ENCODE measurements at regions not wholly inside any gene's neighbourhood (a gene's known extent, or its start where the extent isn't known, plus 50 kb on each side); places are given as distances from the start of the nearest gene placed in this dataset.

DNA sequence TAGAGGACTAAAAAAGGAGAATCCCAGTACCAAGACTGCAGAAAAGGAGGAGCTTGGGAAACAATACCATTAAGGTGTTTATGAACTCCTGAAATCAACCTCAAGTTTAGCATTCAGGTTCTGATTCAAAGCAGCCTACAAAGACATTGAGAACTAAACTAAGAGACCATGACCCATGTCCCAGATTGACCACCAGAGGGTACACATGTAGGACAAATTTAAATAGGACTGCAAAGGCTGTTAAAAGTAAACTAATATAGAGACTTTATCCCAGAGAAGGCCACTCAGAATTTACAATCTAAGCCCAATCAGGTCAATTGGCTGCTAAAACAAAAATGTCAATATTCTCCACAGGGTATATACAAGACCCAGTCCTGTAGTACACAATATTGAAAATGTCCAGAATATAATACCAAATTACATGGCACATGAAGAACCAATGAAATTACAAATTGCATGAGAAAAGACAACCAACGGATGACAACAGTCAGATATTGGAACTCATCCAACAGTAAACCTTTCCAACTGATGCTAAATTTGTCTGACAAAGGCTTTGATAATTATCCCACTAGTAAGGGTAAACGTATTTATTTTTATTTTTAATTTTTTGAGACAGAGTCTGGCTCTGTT lies 682.4 kb downstream of the UQCRFS1 start:
- no peaks in the 10 kb centered on the region for H3K36me3 ChIP-seq (ENCODE audit: insufficient read depth, low read depth, low read length)
- no peak overlapping the region for H3K4me3 ChIP-seq (ENCODE audit: low read length)
- no peaks in the 10 kb centered on the region for H3K4me1 ChIP-seq (ENCODE audit: insufficient read depth, low read length)
- H3K9me3 ChIP-seq (ENCODE audit: insufficient read depth, low read depth, low read length): peaks cover 4% of the 10 kb centered on the region; the same call in 1 of the 2 replicates
- H3K27me3 ChIP-seq (ENCODE audit: insufficient read depth, low read length): no peaks in the 10 kb centered on the region
- no peak overlapping the region for H3K27ac ChIP-seq (ENCODE audit: low read length)
- H3K9ac ChIP-seq (ENCODE audit: low read depth, low read length): no peak overlapping the region

DNA sequence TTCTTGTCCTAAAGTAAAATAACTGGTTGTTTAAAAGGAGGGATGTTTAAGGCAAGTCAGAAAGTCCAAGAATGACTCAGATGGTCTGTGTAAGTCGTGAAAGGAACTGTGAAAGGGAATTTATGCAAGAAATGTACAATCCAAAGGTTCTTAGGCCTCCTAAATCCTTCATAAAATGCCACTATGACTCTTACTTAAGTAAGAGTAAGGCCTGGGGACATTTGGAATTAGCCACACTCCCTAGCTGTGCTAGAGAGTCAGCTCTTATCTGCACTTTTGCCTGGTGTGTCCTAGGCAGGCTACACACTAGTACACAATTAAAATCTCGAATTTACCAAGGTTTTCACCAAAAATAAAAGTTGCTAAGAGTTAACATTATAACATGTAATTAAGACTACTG lies 686.9 kb downstream of the UQCRFS1 start:
- Histone ChIP-seq H3K4me1 (ENCODE audit: insufficient read depth, low read length) (peaks cover 4% of the 10 kb centered on the region; the same call in 1 of the 2 replicates), H3K9me3 (ENCODE audit: insufficient read depth, low read depth, low read length) (peaks cover 4% of the 10 kb centered on the region; the same call in 1 of the 2 replicates), H3K4me3 (ENCODE audit: low read length) (no peak overlapping the region), H3K27ac (ENCODE audit: low read length) (no peak overlapping the region), H3K9ac (ENCODE audit: low read depth, low read length) (no peak overlapping the region), H3K27me3 (ENCODE audit: insufficient read depth, low read length) (no peaks in the 10 kb centered on the region), H3K36me3 (ENCODE audit: insufficient read depth, low read depth, low read length) (no peaks in the 10 kb centered on the region)

DNA sequence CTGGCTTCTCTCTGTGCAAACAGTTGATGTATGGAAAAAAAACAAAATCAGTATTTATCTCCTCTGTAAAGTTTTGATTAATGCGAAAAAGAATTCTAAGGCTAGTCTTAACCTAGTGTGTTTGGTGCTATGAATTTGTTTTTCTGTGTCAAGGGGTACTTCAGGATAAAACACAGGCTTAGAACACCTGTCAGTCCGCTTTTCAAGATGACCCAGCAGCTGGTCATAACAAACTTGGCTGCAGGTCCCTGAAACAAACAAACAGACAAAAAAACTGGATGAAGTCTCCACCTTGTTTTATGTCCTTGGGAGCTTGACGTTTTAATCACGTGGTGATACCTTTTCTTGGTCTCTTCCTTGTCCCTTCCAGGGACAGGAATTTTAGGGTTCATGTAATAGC lies 689.3 kb downstream of the UQCRFS1 start:
- no peak overlapping the region for H3K4me3 ChIP-seq (ENCODE audit: low read length)
- no peaks in the 10 kb centered on the region for H3K36me3 ChIP-seq (ENCODE audit: insufficient read depth, low read depth, low read length)
- H3K27me3 ChIP-seq (ENCODE audit: insufficient read depth, low read length): no peaks in the 10 kb centered on the region
- H3K4me1 ChIP-seq (ENCODE audit: insufficient read depth, low read length): peaks cover 16% of the 10 kb centered on the region; the same call in 1 of the 2 replicates
- no peak overlapping the region for H3K27ac ChIP-seq (ENCODE audit: low read length)
- H3K9ac ChIP-seq (ENCODE audit: low read depth, low read length): no peak overlapping the region
- peaks cover 4% of the 10 kb centered on the region; the same call in 1 of the 2 replicates for H3K9me3 ChIP-seq (ENCODE audit: insufficient read depth, low read depth, low read length)

DNA sequence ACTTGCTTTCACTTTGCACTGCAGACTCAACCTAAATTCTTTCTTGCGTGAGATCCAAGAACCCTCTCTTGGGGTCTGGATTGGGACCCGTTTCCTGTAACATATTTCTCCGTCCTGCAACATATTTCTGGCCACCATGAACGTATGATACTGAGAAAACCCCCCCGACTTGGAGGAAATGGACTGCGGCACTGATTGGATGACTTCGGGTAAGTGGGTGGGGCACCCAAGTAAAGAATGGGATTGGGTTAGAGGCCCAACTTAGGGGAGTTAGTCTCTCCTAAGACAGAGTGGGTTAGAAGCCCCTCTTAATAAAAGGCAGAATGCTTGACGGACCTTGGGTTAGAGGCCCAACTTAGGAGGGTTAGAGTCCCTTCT lies 690.4 kb downstream of the UQCRFS1 start:
- H3K4me1 ChIP-seq (ENCODE audit: insufficient read depth, low read length): peaks cover 16% of the 10 kb centered on the region; the same call in 1 of the 2 replicates
- no peaks in the 10 kb centered on the region for H3K36me3 ChIP-seq (ENCODE audit: insufficient read depth, low read depth, low read length)
- no peaks in the 10 kb centered on the region for H3K27me3 ChIP-seq (ENCODE audit: insufficient read depth, low read length)
- no peak overlapping the region for H3K4me3 ChIP-seq (ENCODE audit: low read length)
- no peak overlapping the region for H3K9ac ChIP-seq (ENCODE audit: low read depth, low read length)
- peaks cover 4% of the 10 kb centered on the region; the same call in 1 of the 2 replicates for H3K9me3 ChIP-seq (ENCODE audit: insufficient read depth, low read depth, low read length)
- H3K27ac ChIP-seq (ENCODE audit: low read length): no peak overlapping the region

DNA sequence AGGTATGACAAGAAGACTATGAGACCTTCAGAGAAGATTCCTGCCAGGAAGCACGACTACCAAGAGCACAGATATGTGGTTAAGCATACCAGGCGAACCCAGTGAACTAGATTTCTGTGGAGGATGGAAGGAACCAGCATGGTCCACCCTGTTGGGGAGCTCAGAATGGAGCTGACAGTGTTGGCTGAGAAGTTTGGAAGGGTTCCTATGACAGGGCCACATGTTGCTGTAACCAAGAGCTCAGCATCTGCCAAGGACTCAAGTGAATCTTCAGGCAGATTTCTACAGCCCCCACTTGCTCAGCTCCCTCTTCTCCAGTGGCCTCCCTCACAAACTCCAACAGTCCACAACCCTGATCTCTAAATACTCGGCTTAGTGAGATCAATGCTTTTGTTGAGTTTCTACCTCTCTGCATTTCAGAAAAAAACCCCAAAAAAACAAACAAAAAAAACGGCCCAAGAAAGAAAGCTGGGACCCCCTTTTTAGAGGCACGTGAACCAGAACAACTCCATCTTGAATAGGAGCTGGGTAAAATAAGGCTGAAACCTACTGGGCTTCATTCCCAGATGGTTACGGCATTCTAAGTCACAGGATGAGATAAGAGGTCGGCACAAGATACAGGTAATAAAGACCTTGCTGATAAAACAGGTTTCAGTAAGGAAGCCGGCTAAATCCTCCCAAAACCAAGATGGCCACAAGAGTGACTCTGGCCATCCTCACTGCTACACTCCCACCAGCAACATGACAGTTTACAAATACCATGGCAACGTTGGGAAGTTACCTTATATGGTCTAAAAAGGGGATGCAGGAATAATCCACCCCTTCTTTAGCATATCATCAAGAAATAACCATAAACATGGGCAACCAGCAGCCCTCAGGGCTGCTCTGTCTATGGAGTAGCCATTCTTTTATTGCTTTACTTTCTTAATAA lies 691.1 kb downstream of the UQCRFS1 start:
- H3K4me1 ChIP-seq (ENCODE audit: insufficient read depth, low read length): peaks cover 16% of the 10 kb centered on the region; the same call in 1 of the 2 replicates
- no peaks in the 10 kb centered on the region for H3K36me3 ChIP-seq (ENCODE audit: insufficient read depth, low read depth, low read length)
- H3K27ac ChIP-seq (ENCODE audit: low read length): no peak overlapping the region
- no peak overlapping the region for H3K9ac ChIP-seq (ENCODE audit: low read depth, low read length)
- H3K27me3 ChIP-seq (ENCODE audit: insufficient read depth, low read length): no peaks in the 10 kb centered on the region
- no peak overlapping the region for H3K4me3 ChIP-seq (ENCODE audit: low read length)
- H3K9me3 ChIP-seq (ENCODE audit: insufficient read depth, low read depth, low read length): peaks cover 4% of the 10 kb centered on the region; the same call in 1 of the 2 replicates

DNA sequence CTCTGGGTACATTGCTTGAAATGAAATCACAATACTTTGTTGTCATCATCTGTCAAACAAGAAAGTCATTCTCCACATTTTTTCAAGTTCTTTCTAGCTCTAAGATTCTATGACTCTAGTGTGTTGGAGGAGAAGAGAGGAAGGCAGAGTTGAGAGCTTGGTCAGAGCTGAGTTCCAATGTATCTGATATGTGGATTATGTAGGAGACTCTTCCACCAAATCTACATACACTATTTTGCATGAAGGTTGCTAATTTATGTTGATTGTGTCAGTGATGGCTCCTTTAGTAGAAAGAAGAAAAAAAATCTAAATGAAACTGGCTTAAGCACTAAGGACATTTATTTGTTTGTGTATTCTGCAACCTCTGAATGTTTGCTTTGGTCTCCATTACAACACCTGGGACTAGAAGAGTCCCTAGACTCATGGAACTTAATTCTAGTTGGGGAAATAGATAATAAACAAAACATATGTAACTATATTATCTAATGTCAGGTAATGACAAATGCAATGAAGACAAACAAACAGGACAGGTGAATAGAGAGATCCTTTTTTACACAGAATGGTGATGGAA lies 691.9 kb downstream of the UQCRFS1 start:
- peaks cover 16% of the 10 kb centered on the region; the same call in 1 of the 2 replicates for H3K4me1 ChIP-seq (ENCODE audit: insufficient read depth, low read length)
- no peaks in the 10 kb centered on the region for H3K27me3 ChIP-seq (ENCODE audit: insufficient read depth, low read length)
- no peaks in the 10 kb centered on the region for H3K36me3 ChIP-seq (ENCODE audit: insufficient read depth, low read depth, low read length)
- H3K9me3 ChIP-seq (ENCODE audit: insufficient read depth, low read depth, low read length): peaks cover 1% of the 10 kb centered on the region; the same call in 1 of the 2 replicates
- H3K9ac ChIP-seq (ENCODE audit: low read depth, low read length): no peak overlapping the region
- no peak overlapping the region for H3K27ac ChIP-seq (ENCODE audit: low read length)
- H3K4me3 ChIP-seq (ENCODE audit: low read length): no peak overlapping the region

DNA sequence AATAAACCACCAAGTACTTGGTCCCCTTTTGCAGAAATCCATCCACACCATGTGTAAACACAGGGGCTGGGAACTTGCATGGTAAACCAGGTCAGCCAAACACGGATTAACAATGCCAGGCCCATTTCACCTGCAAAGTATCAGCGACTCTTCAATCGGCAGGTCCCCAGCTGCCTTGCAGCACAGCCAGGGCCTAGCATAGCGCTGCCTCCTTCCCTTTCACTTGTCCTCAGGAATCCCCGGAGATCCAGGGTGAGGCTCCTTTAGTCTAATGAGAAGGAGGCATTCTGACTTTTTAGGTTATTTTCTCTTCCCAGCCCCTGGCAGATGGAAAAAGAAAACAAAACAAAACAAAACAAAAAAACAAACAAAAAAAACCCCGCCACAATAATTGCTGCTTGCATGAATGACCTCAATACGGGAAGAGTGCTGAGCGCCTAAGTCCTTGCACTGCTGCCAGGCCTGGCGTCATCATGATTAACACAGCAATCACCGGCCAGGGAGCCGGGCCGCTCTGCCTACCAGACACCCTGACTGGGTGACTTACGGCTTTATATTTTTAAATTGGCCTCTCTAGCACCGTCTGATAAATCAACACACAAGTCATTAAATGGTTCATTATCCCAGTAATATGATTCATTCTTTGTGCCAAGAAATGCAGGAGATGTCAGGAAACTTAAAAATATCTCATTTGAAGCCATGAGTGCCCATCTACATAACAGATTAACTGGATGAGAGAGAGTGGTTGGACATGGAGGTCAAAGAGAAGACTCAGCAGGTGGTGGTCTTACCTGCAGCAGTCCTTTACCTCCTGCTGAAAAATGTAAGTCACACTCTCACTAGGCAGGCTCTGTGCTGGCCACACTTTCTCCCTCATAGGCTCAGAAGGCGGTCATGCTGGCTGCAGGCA lies 692.7 kb downstream of the UQCRFS1 start:
- no peaks in the 10 kb centered on the region for H3K27me3 ChIP-seq (ENCODE audit: insufficient read depth, low read length)
- H3K9ac ChIP-seq (ENCODE audit: low read depth, low read length): no peak overlapping the region
- H3K36me3 ChIP-seq (ENCODE audit: insufficient read depth, low read depth, low read length): no peaks in the 10 kb centered on the region

DNA sequence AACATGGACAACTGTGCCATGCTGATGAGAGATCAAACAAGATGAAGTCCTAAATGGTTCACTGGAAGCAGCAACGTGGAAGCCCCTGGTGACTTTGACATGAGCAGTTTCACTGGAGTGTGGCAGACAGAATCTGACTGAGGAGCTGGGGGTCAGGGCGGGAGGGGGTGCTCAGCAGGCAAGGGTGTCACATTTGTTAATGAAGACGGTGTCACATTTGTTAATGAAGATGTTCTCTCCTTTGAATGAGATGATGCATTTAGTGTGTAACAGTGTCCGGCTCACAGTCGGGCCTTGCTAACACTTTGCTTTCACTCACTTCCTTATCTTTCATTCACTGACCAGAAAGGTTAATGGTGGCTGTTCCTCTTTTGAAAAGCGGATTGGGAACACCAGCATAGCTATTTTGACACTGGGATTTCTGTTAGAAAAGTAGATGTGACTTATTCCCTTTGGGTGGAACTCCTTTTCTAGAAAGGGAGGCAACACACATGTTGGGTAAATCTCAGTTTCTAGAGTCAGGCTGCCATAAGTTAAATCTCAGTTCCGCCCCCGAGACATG lies 693.7 kb downstream of the UQCRFS1 start:
- Histone ChIP-seq H3K9me3 (ENCODE audit: insufficient read depth, low read depth, low read length) (no peaks in the 10 kb centered on the region), H3K27ac (ENCODE audit: low read length) (no peak overlapping the region), H3K9ac (ENCODE audit: low read depth, low read length) (no peak overlapping the region), H3K4me3 (ENCODE audit: low read length) (no peak overlapping the region), H3K27me3 (ENCODE audit: insufficient read depth, low read length) (no peaks in the 10 kb centered on the region), H3K36me3 (ENCODE audit: insufficient read depth, low read depth, low read length) (no peaks in the 10 kb centered on the region), H3K4me1 (ENCODE audit: insufficient read depth, low read length) (peaks cover 22% of the 10 kb centered on the region; the same call in 1 of the 2 replicates)

More for the DNA sequence above, 692.7 kb downstream of the UQCRFS1 start:
- H3K27ac ChIP-seq (ENCODE audit: low read length): no peak overlapping the region
- no peaks in the 10 kb centered on the region for H3K9me3 ChIP-seq (ENCODE audit: insufficient read depth, low read depth, low read length)
- H3K4me1 ChIP-seq (ENCODE audit: insufficient read depth, low read length): peaks cover 22% of the 10 kb centered on the region; the same call in 1 of the 2 replicates
- no peak overlapping the region for H3K4me3 ChIP-seq (ENCODE audit: low read length)

DNA sequence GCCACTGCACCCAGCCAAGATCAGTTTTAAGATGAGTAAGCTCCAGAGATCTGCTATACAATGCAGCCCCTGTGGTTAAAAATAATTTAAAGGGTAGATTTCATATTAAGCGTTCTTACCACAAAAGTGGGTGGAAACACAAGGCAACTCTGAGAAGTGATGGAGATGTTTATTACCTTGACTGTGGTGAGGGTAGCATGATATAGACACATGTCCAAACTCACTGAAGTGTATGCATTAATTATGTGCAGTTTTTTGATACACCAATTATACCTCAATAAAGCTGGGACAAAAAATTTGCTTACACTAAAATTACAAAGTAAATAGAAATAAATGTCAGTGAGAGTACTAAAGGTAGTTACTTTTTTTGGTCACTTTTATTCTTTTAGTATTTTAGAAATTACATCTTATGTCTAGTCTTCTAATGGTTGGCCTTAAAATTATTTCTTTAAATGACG lies 696.5 kb downstream of the UQCRFS1 start:
- Histone ChIP-seq H3K4me3 (ENCODE audit: low read length) (no peak overlapping the region), H3K9ac (ENCODE audit: low read depth, low read length) (no peak overlapping the region), H3K9me3 (ENCODE audit: insufficient read depth, low read depth, low read length) (no peaks in the 10 kb centered on the region), H3K4me1 (ENCODE audit: insufficient read depth, low read length) (peaks cover 22% of the 10 kb centered on the region; the same call in 1 of the 2 replicates), H3K27ac (ENCODE audit: low read length) (no peak overlapping the region), H3K36me3 (ENCODE audit: insufficient read depth, low read depth, low read length) (no peaks in the 10 kb centered on the region), H3K27me3 (ENCODE audit: insufficient read depth, low read length) (no peaks in the 10 kb centered on the region)

DNA sequence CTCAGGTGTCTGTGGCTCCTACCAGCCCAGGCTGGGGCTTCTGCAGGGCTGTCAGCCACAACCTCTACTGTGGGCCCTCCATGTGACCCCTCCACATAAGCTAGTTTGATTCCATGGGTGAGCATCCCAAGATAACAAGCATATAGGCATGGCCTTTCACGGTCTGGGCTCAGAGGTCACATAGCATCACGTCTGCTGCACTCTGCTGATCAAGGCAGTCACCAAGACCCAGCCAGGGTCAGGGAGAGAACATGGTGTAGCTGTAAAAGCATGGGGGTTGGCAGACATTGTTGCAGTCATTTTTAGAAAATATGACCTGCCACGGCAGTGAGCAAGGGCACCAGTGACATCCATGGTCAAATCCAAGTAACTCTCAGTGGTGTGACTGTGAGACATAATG lies 698.8 kb downstream of the UQCRFS1 start:
- Histone ChIP-seq H3K9me3 (ENCODE audit: insufficient read depth, low read depth, low read length) (no peaks in the 10 kb centered on the region), H3K36me3 (ENCODE audit: insufficient read depth, low read depth, low read length) (no peaks in the 10 kb centered on the region), H3K27me3 (ENCODE audit: insufficient read depth, low read length) (no peaks in the 10 kb centered on the region), H3K9ac (ENCODE audit: low read depth, low read length) (no peak overlapping the region), H3K4me3 (ENCODE audit: low read length) (no peak overlapping the region), H3K4me1 (ENCODE audit: insufficient read depth, low read length) (peaks cover 5% of the 10 kb centered on the region; the same call in 1 of the 2 replicates), H3K27ac (ENCODE audit: low read length) (no peak overlapping the region)
